Adrenal gland (tissue), 9 donors: ENCODE measurements at regions not wholly inside any gene's neighbourhood (a gene's known extent, or its start where the extent isn't known, plus 50 kb on each side); places are given as distances from the start of the nearest gene placed in this dataset.

Source experiments
- DNase-seq, 7 donors: peaks; one replicate each; pipeline ENCODE4 v3.0.0-alpha.2; 2019 to 2020
- H3K27ac ChIP-seq, 5 donors: fragments of 200-600 bp; sonication (generic) in 4 of 5; 1 replicate in 3 of 5; 2 replicates in 2 of 5; pipeline versions ENCODE4 v1.5.1 to v1.8.0; 2016 to 2020; ENCODE audit warnings: mild to moderate bottlenecking in 1 of 5
- H3K27me3 ChIP-seq: fragments of 200-600 bp; 2 replicates; pipeline ENCODE4 v1.8.0; 2021
- H3K36me3 ChIP-seq, 2 donors: fragments of 200-600 bp; replicated peaks in 1 of 2; 1 replicate in 1 of 2; 2 replicates in 1 of 2; pipeline versions ENCODE4 v1.5.1 to v1.8.0; 2018 to 2022
- H3K4me1 ChIP-seq, 2 donors: fragments of 200-600 bp; replicated peaks in 1 of 2; 1 replicate in 1 of 2; 2 replicates in 1 of 2; pipeline versions ENCODE4 v1.5.1 to v1.8.0; 2018 to 2021
- H3K4me3 ChIP-seq, 4 donors: fragments of 200-600 bp; sonication (generic) in 3 of 4; one replicate each; pipeline ENCODE4 v1.5.1; 2016 to 2018
- H3K9me3 ChIP-seq, 3 donors: fragments of 200-600 bp; sonication (generic) in 1 of 3; replicated peaks in 1 of 3; 1 replicate in 2 of 3; 2 replicates in 1 of 3; pipeline versions ENCODE4 v1.5.1 to v1.8.0; 2016 to 2021
- POLR2A ChIP-seq, 2 donors: fragments of 450-650 bp; IDR thresholded peaks; one replicate each; pipeline ENCODE4 v1.6.1; 2017; ENCODE audit warnings: antibody characterized with exemption in 2 of 2, mild to moderate bottlenecking in 2 of 2, moderate library complexity in 1 of 2
- WGBS, 4 donors: extraction: QIAGEN DNeasy Blood & Tissue Kit in 2 of 4; methylation state at CpG; one replicate each; pipeline versions ENCODE4 v1.1.5 to v1.1.7; 2013 to 2017; 5-methylcytosine and 5-hydroxymethylcytosine counted together
- intact Hi-C, 2 donors: fragments of 100-400 bp; cut with DNase I; formaldehyde crosslinking; loops; one replicate each; pipeline versions ENCODE4 v1.14.1 to v1.15.0; 2022 to 2023
- TF ChIP-seq, protein P1 (sequence below), 6 experiments: fragments of 450-650 bp in 4 of 6; fragments of 200-600 bp in 2 of 6; sonication (generic) in 1 of 6; IDR thresholded peaks; 1 replicate in 5 of 6; 2 replicates in 1 of 6; pipeline versions ENCODE4 v1.5.1 to v1.8.0; 2016 to 2021; ENCODE audit warnings: antibody characterized with exemption in 6 of 6, mild to moderate bottlenecking in 2 of 6, moderate library complexity in 1 of 6
- donor health status: healthy with polysubstance abuse.
- donor health status: Bipolar disorder and iron deficiency.
- donor health status: DM: yes; HTN: yes; CAD: no.
- donor health status: DM: no; HTN: no; CAD: no.
- donor health status: DM: no; HTN: no; CAD: no.

DNA sequence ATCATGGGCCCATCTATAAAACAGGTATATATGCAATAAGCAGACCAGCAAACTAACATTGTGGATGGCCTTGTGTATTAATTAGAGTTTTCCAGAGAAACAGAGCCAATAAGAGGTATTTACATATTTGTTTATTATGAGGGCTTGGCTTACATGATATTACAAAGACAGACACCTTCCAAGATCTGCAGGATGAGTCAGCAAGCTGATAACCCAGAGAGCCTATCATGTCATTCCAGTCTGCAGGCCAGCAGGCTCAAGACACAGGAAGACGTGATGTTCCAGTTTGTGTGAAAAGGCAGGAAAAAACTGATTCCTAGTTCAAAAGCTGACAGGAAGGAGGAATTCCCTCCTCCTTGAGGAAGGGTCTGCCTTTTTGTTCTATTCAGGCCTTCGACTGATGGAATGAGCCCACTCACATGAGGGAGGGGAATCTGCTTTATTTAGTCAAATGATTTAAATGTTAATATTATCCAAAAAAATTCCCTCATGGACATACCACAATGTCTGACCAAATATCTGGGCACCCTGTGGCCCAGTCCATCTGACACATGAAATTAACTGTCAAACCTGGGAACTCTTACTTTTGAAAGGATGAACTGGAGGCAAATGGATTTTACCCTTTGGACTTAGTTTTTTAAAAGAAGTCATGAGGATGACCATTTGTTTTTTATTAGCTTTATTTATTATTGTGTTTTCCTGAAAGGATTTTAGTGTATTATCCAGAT is 161.2 kb upstream of the CHD1 start:
- Histone ChIP-seq H3K4me3 (no peak overlapping the region), H3K27me3 (no peaks in the 10 kb centered on the region), H3K27ac (no peak overlapping the region), H3K4me1 (no peaks in the 10 kb centered on the region), H3K9me3 (no peaks in the 10 kb centered on the region), H3K36me3 (no peaks in the 10 kb centered on the region)
- 77 to 80% (median 77%) methylated on average over 2 of the region's 2 CpGs for WGBS, 4 donors
- no peak for DNase-seq
- TF ChIP-seq POLR2A (IDR thresholded peaks at IDR 0.05), result no peak
- TF ChIP-seq, protein P1, sequence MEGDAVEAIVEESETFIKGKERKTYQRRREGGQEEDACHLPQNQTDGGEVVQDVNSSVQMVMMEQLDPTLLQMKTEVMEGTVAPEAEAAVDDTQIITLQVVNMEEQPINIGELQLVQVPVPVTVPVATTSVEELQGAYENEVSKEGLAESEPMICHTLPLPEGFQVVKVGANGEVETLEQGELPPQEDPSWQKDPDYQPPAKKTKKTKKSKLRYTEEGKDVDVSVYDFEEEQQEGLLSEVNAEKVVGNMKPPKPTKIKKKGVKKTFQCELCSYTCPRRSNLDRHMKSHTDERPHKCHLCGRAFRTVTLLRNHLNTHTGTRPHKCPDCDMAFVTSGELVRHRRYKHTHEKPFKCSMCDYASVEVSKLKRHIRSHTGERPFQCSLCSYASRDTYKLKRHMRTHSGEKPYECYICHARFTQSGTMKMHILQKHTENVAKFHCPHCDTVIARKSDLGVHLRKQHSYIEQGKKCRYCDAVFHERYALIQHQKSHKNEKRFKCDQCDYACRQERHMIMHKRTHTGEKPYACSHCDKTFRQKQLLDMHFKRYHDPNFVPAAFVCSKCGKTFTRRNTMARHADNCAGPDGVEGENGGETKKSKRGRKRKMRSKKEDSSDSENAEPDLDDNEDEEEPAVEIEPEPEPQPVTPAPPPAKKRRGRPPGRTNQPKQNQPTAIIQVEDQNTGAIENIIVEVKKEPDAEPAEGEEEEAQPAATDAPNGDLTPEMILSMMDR (IDR thresholded peaks at IDR 0.05), result no peak
- intact Hi-C loops, result no loop called here

DNA sequence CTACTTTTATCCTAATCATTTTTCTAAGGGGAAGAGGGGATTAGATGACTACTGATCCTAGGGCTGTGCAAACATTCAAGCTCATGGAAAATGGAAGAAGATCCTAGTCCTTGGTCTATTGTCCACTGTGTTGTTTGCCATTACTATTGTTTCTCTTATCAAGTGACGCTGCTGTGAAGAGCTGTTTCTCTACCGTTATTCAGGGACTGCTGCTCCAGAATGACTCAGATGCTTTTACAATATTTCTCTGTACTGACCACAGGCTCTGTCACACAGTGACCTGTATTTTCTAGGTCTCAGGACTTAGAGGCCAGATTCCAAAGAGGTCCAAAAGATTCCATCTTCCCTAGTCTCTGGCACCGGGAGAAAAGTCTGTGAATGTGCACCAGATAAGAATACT is 159.5 kb upstream of the CHD1 start:
- Histone ChIP-seq H3K9me3 (no peaks in the 10 kb centered on the region), H3K27ac (no peak overlapping the region), H3K4me1 (no peaks in the 10 kb centered on the region), H3K36me3 (no peaks in the 10 kb centered on the region), H3K27me3 (no peaks in the 10 kb centered on the region), H3K4me3 (no peak overlapping the region)
- TF ChIP-seq, protein P1 (IDR thresholded peaks at IDR 0.05), result no peak
- TF ChIP-seq POLR2A (IDR thresholded peaks at IDR 0.05), result no peak
- 54 to 62% (median 59%) methylated on average over 3 of the region's 3 CpGs for WGBS, 4 donors
- intact Hi-C loops, result no loop called here
- DNase-seq, result no peak

DNA sequence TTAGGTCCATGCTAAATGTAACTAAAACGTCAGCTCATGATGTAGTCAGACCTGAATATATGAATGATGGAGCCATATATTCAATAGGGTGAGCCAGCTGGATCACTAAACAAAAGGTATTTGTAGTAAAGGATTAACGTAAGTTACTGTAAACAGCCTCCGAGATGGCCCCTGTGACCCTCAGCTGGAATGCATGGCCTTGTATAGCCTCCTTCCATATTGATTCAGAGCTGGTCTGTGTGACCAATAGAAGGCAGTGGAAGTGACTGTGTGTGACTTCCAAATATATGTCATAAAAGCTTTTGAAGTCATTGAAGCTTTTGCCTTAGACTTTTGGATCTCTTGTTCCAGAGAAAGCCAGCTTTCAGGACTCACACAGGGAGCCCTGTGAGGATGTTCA is 154.4 kb upstream of the CHD1 start:
- intact Hi-C loops, result no loop called here
- H3K27ac ChIP-seq, result no peak overlapping the region
- no peak for TF ChIP-seq POLR2A (IDR thresholded peaks at IDR 0.05)
- TF ChIP-seq, protein P1 (IDR thresholded peaks at IDR 0.05), result no peak
- WGBS, 4 donors, result 61 to 76% (median 67%) methylated on average over 3 of the region's 3 CpGs
- no peaks in the 10 kb centered on the region for H3K36me3 ChIP-seq
- H3K27me3 ChIP-seq, result no peaks in the 10 kb centered on the region
- DNase-seq, result no peak
- no peaks in the 10 kb centered on the region for H3K4me1 ChIP-seq
- no peak overlapping the region for H3K4me3 ChIP-seq
- H3K9me3 ChIP-seq, result no peaks in the 10 kb centered on the region

DNA sequence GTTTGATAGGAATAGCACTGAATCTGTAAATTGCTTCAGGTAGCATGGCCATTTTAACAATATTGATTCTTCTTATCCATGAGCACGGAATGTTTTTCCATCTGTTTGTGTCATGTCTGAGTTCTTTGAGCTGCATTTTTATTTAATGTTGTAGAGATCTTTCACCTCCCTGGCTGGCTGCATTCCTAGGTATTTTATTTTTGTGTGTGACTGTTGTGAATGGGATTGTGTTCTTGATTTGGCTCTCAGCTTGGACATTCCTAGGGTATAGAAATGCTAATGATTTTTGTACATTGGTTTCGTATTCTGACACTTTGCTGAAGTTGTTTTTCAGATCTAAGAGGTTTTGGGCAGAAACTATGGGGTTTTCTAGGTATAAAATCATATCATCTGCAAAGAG is 152.9 kb upstream of the CHD1 start:
- no peak for DNase-seq
- Histone ChIP-seq H3K36me3 (no peaks in the 10 kb centered on the region), H3K4me1 (no peaks in the 10 kb centered on the region), H3K27me3 (no peaks in the 10 kb centered on the region), H3K27ac (no peak overlapping the region), H3K4me3 (no peak overlapping the region), H3K9me3 (no peaks in the 10 kb centered on the region)
- WGBS, 4 donors, result 74 to 86% (median 77%) methylated on average over 2 of the region's 2 CpGs
- intact Hi-C loops, result no loop called here
- TF ChIP-seq, protein P1 (IDR thresholded peaks at IDR 0.05), result no peak
- TF ChIP-seq POLR2A (IDR thresholded peaks at IDR 0.05), result no peak
